GM13977 (cell line): ENCODE measurements at regions not wholly inside any gene's neighbourhood (a gene's known extent, or its start where the extent isn't known, plus 50 kb on each side); places are given as distances from the start of the nearest gene placed in this dataset.

Experiments used
- DNase-seq: peaks from one replicate; pipeline ENCODE4 v3.0.0; 2012; ENCODE audit warnings: low spot score
- in situ Hi-C: fragments of 300-500 bp; cut with MboI; formaldehyde crosslinking; loops from one replicate; pipeline ENCODE4 v1.12.0; 2022; ENCODE audit warnings: low sequenced_read_pairs, low pct_unique_long_range_greater_than_20kb, mixed read lengths, inconsistent platforms; ENCODE audit not compliant: unreplicated experiment
- TF ChIP-seq, protein P1 (sequence below): IDR thresholded peaks from 2 replicates; pipeline ENCODE4 v1.5.1; 2012; ENCODE audit warnings: mild to moderate bottlenecking, control low read depth; ENCODE audit not compliant: insufficient read depth; ENCODE audit errors: extremely low read depth, missing control alignments

GRCh38 chr6:23499549-23499948, 626.5 kb upstream of the NRSN1 start:
- TF ChIP-seq, protein P1, sequence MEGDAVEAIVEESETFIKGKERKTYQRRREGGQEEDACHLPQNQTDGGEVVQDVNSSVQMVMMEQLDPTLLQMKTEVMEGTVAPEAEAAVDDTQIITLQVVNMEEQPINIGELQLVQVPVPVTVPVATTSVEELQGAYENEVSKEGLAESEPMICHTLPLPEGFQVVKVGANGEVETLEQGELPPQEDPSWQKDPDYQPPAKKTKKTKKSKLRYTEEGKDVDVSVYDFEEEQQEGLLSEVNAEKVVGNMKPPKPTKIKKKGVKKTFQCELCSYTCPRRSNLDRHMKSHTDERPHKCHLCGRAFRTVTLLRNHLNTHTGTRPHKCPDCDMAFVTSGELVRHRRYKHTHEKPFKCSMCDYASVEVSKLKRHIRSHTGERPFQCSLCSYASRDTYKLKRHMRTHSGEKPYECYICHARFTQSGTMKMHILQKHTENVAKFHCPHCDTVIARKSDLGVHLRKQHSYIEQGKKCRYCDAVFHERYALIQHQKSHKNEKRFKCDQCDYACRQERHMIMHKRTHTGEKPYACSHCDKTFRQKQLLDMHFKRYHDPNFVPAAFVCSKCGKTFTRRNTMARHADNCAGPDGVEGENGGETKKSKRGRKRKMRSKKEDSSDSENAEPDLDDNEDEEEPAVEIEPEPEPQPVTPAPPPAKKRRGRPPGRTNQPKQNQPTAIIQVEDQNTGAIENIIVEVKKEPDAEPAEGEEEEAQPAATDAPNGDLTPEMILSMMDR = no peak
- in situ Hi-C loops = no loop called here
- DNase-seq = no peak

- in situ Hi-C loops = no loop called here
- TF ChIP-seq, protein P1 = no peak
These were observed 622.8 kb upstream of the NRSN1 start for GRCh38 chr6:23503173-23503572.

DNA sequence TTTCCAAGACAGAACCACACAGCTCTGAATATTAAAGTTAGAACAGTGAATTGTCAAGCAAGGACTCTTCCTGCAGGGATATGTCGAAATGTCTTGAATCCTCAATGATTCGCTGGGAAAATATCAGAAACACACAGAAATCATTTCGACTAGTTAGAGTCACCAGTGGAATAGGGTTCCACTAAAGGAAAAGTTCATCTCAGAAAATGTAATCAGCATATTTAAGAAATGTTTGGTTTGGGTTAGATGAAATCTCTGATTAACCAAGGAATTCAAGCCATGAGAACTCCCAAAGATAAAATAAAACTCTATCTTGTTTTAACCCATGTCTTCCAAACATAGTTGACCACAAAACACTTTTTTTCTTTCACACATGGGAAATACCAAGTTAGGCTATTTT, 621.0 kb upstream of the NRSN1 start:
- TF ChIP-seq, protein P1 = no peak
- in situ Hi-C loops = no loop called here
- no peak for DNase-seq

More at GRCh38 chr6:23503173-23503572, 622.8 kb upstream of the NRSN1 start:
- DNase-seq = no peak

DNA sequence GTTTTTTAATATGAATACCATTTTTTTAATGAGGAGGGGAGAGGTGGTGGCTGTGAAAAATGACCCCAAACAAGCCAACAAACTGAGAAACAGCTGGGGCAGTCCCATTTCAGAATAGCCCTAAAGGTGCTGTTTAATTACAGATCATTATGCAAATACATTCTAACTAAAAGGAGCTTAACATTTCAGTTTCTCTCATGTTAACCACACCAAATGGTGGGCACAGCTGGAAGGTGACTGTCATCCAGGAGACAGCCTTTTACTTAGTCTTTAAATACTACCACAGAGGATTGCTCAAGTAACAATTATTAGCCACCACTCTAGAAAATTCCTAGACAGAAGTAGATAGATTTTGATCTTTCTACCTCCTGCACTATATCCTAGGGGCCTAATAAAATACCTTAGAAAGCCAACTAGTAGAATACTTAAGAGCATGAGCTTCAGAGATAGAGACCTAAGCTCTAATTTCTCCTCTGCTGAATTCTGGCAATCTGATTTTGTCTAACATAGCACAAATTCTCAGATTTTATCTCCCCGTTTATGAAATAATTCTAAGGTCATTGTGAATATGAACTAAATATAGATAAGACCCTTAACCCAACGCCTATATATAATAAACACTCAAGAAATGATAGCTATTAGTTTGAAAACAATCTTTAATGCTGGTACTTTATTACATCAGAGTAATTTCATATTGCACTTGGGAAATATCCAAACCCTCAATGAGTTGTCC, 615.1 kb upstream of the NRSN1 start:
- in situ Hi-C loops = no loop called here
- TF ChIP-seq, protein P1 = no peak
- no peak for DNase-seq

- no peak for DNase-seq
- in situ Hi-C loops = no loop called here
- TF ChIP-seq, protein P1 = no peak
These were observed 614.2 kb upstream of the NRSN1 start for GRCh38 chr6:23511817-23512216.

- DNase-seq = no peak
- TF ChIP-seq, protein P1 = no peak
- in situ Hi-C loops = no loop called here
These were observed 607.7 kb upstream of the NRSN1 start for GRCh38 chr6:23518294-23518693.
